Kidney capillary endothelial cell (primary cell): ENCODE measurements at regions not wholly inside any gene's neighbourhood (a gene's known extent, or its start where the extent isn't known, plus 50 kb on each side); places are given as distances from the start of the nearest gene placed in this dataset.

Source experiments
- DNase-seq: peaks from one replicate; pipeline ENCODE4 v3.0.0-alpha.2; 2018; ENCODE audit warnings: low spot score

DNA sequence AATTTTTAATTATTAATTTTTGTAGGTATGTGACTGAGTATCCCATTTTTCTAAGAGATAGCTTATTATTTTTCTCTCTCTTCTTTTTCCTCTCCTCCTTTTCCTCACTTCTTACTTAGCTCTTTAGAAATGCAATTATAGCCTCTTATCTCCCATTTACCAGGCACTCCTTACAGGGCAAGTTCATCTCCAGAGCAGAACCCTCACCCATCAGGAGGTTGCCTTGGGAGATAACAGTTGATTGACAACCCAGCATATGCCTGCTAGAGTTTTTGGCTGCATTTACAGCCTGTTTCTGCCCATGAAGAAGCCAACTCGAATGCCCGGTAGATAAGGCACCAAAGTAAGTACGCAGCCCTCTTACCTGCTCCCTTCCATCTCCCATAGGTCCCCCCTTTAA lies 572.9 kb upstream of the ZFP42 start:
- DNase-seq: no peak

GRCh38 chr4:187424636-187425035 lies 570.9 kb upstream of the ZFP42 start:
- DNase-seq: no peak

DNA sequence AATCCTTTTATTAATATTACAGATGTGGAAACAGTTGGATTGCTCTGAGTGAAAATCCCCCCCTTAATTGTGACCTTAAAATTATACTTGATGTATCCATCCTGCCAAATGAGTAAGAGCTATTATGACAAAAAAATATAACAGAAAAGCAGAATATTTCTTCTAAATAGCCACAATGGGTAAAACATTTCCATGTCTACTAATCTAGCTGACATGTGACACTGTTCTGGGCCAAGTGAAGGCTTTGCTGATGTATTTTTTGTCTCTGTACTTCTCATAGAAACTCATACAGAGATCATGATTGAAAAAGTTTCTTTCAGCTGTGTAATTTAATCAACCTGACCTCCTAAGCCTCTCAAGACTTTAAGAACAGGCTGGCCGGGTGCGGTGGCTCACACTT lies 569.1 kb upstream of the ZFP42 start:
- no peak for DNase-seq

GRCh38 chr4:187432310-187432709 lies 563.3 kb upstream of the ZFP42 start:
- no peak for DNase-seq

DNA sequence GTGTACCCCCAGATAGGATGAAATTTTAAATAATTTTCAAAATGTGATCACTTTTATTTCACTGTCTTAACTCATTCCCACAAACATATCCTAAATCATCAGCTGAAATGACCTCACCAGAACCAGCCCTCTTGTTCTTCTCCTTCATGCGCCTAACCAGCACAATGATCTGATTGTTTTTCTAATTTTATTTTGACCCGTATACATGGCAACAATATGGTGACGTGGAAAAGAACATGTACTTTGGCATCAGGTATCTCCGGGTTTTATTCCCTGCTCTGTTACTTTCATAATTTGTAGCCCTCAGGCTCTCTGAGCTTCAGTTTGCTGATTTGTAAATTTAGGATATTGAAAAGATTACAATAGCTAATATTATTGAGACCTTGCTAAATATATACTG lies 562.4 kb upstream of the ZFP42 start:
- DNase-seq: no peak

- no peak for DNase-seq
These were observed 559.3 kb upstream of the ZFP42 start for GRCh38 chr4:187436251-187436650.

- DNase-seq: no peak
These were observed 551.5 kb upstream of the ZFP42 start for GRCh38 chr4:187444061-187444460.

DNA sequence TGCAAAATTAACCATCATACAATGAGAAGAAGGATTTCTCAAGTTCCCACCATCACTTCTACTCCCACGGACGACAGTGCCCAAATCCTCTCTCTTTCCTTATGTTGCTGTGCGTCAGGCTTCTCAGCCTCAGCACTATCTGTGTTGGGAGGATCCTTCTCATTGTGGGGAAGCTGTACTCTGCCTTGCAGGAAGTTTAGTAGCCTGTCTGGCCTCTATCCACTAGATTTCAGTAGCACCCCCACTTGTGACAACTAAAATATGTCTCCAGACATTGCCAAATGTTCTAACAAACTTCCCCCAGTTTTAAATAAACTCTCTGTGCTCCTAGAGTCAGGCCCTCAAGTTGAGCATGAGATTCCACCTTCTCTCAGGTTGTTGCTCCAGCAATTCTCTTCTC lies 545.9 kb upstream of the ZFP42 start:
- no peak for DNase-seq

DNA sequence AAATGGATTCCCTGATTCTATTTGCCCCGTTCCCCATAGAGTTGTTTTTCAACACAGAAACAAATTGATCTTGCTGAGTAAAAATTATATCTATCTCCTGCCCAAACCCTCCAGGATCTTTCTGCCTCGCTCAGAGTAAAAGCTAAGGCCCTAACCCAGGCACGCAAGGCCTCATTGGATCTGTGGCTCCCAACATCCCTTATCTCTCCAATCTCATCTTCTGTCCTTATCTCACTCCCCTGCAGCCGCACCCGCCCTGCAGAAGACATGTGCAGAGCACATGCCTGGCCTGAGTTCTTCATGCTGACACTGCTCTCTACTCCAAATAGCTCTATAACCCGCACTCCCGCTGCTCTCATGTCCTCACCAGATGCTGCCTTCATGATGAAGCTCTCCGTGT lies 543.8 kb upstream of the ZFP42 start:
- DNase-seq: no peak

- no peak for DNase-seq
These were observed 535.6 kb upstream of the ZFP42 start for GRCh38 chr4:187460016-187460415.

DNA sequence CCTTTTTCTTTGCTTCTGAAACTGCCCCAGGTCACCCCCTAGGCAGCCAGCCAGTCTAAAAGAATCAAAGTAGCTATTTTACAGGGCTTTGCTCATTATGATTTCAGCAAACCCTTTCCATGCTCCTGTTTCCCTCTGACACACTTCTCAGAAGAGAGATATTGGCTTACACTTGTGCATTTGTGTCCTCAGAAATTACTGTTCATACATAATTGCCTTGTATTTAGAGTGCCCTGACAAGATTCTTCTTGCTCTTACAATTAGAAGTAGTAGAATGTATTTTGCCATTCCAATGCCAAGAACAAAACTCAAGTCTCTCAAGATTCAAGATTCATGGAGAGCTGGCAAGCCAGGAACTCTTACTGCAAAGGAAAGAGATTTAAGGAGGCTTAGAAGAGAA lies 531.0 kb upstream of the ZFP42 start:
- DNase-seq: no peak

GRCh38 chr4:187467224-187467623 lies 528.3 kb upstream of the ZFP42 start:
- DNase-seq: no peak

- no peak for DNase-seq
These were observed 525.9 kb upstream of the ZFP42 start for GRCh38 chr4:187469627-187470026.

- no peak for DNase-seq
These were observed 525.5 kb upstream of the ZFP42 start for GRCh38 chr4:187470061-187470460.

DNA sequence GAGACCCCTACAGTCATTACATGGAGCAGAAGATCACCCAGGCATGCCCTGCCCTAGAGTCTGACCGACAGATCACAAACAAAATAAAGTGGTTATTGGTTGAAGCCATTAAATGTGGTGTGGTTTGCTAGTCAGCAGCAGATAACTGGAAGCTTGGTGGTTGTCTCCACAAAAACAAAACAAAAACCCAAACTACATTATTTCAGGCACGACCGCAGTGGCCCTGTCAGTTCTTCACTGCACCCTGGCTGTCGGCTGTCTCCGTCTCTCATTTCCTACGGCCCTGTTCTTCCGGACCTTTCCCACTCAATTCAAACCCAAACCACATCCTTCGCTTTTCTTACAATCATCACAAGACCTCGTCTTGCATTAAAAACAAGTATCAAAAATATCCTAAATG lies 521.3 kb upstream of the ZFP42 start:
- no peak for DNase-seq

DNA sequence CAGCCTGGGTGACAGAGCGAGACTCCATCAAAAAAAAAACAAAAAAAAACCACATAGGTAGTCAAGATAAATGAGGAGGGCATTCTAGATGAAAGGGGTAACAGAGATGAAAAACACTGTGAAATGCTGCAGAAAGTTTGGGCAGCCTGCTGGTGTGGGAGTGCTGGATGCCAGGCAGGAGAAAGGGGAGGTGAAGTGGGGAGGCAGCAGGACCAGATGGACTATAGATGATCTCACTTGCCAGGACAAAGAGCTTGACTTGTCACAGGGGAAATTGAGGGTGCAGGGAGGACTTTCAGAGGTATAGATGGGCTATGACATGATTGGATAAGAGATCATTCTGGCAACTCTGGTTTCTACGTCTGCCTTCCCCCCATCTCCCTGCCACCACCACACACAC lies 519.7 kb upstream of the ZFP42 start:
- no peak for DNase-seq

DNA sequence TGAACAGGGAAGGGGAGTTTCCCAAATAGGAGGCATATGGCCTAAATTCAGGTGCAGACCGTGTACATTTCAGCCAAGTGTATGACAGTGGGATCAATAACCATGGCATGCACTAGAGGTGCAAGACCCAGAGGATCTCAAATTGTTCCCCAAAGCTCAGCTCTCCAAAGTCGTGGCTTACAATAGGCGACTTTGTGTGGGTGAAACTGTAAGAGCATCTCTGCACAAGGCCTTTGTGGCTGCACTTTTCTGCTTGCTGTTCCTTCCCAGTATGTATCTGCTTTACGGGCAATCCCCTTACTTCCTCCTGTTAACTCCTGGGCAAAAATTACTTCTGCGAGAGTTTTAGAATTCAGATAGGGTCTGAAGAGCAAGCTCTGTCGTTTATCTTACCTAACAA lies 518.3 kb upstream of the ZFP42 start:
- DNase-seq: no peak

DNA sequence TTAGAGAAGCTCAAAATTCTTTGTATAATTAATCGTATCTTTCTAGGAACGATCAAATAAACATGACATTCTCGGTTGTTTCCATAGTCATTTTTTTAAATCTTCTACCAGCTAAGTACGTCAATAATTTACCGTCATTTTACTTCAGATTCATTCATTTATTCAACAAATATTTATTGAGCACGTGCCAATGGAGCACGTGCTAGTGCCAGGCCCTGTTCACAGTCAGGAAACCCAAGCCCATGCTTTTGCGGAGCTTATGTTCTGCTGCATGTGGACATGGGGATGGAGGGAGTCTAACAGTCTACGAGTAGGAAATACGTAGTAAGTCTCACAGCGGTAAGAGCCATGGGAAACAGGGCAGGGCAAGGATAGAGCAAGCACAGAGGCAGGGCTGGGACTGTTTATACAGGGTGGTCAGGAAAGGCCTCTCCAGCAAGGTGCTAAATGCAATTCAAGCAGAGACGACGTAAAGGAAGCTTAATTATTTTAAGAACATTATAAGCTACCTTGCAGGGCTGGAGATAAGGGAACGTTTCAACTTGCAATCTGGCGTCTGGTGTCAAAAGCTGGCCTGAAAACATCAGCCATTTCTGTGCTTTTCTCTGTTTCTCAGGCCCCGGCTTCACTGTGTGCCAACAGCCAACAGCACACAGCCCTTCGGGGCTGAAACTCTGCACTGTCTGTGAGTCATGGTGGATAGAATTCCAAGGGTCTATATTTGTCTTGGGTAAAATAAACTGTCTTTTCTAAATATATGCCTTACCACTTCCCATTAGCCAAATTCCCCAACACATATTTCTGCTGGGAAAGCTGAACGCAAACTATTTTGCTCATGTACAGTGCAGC lies 517.1 kb upstream of the ZFP42 start:
- DNase-seq: no peak

DNA sequence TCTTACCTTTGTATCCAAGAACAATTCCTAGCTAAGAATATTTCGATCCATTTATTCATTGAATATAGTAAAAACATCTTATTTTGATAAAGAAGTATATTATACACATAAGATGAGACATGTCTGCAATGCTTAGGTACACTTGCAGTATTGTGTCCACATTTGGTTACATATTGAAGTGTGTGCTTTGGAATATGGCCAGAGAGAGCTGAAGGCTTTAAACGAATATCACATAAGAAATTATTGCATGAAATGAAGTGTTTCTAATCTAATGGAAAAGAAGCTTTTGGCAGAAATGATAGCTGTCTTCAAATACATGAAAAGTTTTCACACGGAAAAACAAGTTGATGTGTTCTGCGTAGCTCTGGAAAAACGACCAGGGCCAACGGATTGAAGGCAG lies 516.1 kb upstream of the ZFP42 start:
- DNase-seq: no peak

DNA sequence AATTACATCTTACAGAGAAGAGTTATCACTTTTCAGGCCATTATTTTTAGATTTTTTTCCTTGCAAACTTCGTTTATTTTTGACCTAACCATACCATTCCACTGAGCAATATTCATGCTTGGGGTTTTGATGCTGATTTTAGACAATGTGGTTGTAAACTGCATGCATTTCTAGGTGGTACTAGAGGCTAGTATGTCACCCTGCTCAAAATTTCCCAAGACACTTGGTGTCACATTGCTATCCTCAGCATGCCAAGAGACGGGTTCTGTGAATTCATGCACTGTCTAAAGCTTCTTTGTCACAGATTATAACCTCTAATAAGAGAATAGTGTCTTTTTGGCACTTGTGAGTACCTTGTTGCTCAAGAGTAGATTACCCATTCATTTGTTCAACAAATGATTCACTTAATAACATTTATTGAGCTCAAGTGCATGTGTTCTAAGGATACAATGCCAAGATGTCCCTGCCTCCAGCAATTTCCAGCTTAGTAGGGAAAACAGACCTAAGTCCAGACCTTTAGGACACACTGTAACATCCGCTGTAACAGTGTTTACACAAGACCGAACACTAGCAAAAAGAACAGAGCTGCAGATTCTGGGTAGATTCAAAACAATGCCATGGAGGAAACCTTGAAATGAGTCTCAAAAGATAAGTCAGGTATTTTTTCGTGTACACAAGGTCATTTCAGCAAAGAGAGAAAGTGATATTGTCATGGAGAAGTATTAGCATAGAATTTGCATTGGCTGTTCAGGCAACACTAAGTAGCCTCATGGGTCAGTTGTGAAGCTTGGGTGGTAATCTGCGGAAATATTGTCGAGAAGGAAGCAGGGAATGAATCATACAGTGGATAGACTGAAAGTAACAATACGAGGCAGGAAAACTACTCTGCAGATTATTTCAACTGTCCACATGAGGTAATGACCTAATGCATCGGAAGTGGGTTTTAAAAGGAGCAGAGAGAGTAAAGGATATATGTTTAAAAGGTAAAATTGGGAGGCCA lies 515.1 kb upstream of the ZFP42 start:
- DNase-seq: no peak

GRCh38 chr4:187484186-187484585 lies 511.4 kb upstream of the ZFP42 start:
- no peak for DNase-seq

GRCh38 chr4:187485676-187486075 lies 509.9 kb upstream of the ZFP42 start:
- no peak for DNase-seq

GRCh38 chr4:187491286-187491685 lies 504.3 kb upstream of the ZFP42 start:
- DNase-seq: no peak
